Spleen (tissue), 11 donors: ENCODE measurements at regions not wholly inside any gene's neighbourhood (a gene's known extent, or its start where the extent isn't known, plus 50 kb on each side); places are given as distances from the start of the nearest gene placed in this dataset.

Experiments used
- DNase-seq: peaks from one replicate; pipeline ENCODE4 v3.0.0-alpha.2; 2020
- H3K27ac ChIP-seq, 8 donors: fragments of 200-600 bp; sonication (generic) in 7 of 8; 1 replicate in 4 of 8; 2 replicates in 4 of 8; pipeline versions ENCODE4 v1.5.0 to v1.8.0; 2016 to 2021; ENCODE audit warnings: inconsistent platforms in 4 of 8, mild to moderate bottlenecking in 4 of 8, moderate library complexity in 1 of 8
- H3K27me3 ChIP-seq, 7 donors: fragments of 200-600 bp; sonication (generic) in 6 of 7; replicated peaks in 1 of 7; 1 replicate in 4 of 7; 2 replicates in 3 of 7; pipeline versions ENCODE4 v1.5.0 to v1.8.0; 2016 to 2021; ENCODE audit warnings: inconsistent platforms in 3 of 7, mild to moderate bottlenecking in 1 of 7
- H3K36me3 ChIP-seq, 6 donors: fragments of 200-600 bp; sonication (generic) in 5 of 6; 1 replicate in 4 of 6; 2 replicates in 2 of 6; pipeline versions ENCODE4 v1.5.0 to v1.8.0; 2016 to 2021; ENCODE audit warnings: inconsistent platforms in 2 of 6
- H3K4me1 ChIP-seq, 6 donors: fragments of 200-600 bp; sonication (generic) in 5 of 6; 1 replicate in 3 of 6; 2 replicates in 3 of 6; pipeline versions ENCODE4 v1.5.0 to v1.8.0; 2016 to 2021; ENCODE audit warnings: inconsistent platforms in 3 of 6
- H3K4me3 ChIP-seq, 8 donors: fragments of 200-600 bp; sonication (generic) in 7 of 8; 1 replicate in 4 of 8; 2 replicates in 4 of 8; pipeline versions ENCODE4 v1.5.0 to v1.8.0; 2016 to 2021; ENCODE audit warnings: inconsistent platforms in 4 of 8, mild to moderate bottlenecking in 4 of 8, moderate library complexity in 2 of 8
- H3K9me3 ChIP-seq, 8 donors: fragments of 200-600 bp; sonication (generic) in 7 of 8; 1 replicate in 4 of 8; 2 replicates in 4 of 8; pipeline versions ENCODE4 v1.5.0 to v1.8.0; 2016 to 2021; ENCODE audit warnings: inconsistent platforms in 4 of 8
- CTCF ChIP-seq, 11 experiments: fragments of 200-600 bp in 7 of 11; fragments of 450-650 bp in 4 of 11; sonication (generic) in 4 of 11; IDR thresholded peaks in 8 of 11; conservative IDR thresholded peaks in 3 of 11; 1 replicate in 7 of 11; 2 replicates in 4 of 11; pipeline versions ENCODE4 v1.4.0 to v1.8.0; 2016 to 2021; ENCODE audit warnings: antibody characterized with exemption in 11 of 11, inconsistent platforms in 4 of 11, mild to moderate bottlenecking in 1 of 11
- POLR2A ChIP-seq, 3 donors: fragments of 450-650 bp; IDR thresholded peaks; one replicate each; pipeline ENCODE4 v1.5.1; 2017; ENCODE audit warnings: antibody characterized with exemption in 3 of 3, mild to moderate bottlenecking in 1 of 3
- POLR2AphosphoS5 ChIP-seq, 3 donors: sonication (generic); formaldehyde crosslinking; IDR thresholded peaks; one replicate each; pipeline ENCODE4 v1.5.1; 2017; ENCODE audit warnings: antibody characterized with exemption in 3 of 3
- WGBS, 5 donors: extraction: QIAGEN DNeasy Blood & Tissue Kit in 3 of 5; methylation state at CpG; one replicate each; pipeline versions ENCODE4 v1.1.5 to v1.1.7; 2013 to 2018; 5-methylcytosine and 5-hydroxymethylcytosine counted together
- intact Hi-C: fragments of 100-400 bp; cut with DNase I; formaldehyde crosslinking; loops from one replicate; pipeline ENCODE4 v1.15.0; 2023; ENCODE audit warnings: low total_unique reads
- donor health status: healthy with polysubstance abuse.
- donor health status: DM: no; HTN: no; CAD: no; lungs with moderate emphysema.
- donor health status: DM: no; HTN: no; CAD: no.
- donor health status: Bipolar disorder and iron deficiency.
- donor health status: healthy.
- donor health status: DM: no; HTN: no; CAD: no.
- donor health status: DM: yes; HTN: yes; CAD: no.

- Histone ChIP-seq H3K9me3 (peaks cover 0 to 9% (median 1%) of the 10 kb centered on the region in 8 donors), H3K36me3 (no peaks in the 10 kb centered on the region), H3K4me3 (no peak overlapping the region), H3K27ac (no peak overlapping the region), H3K4me1 (no peaks in the 10 kb centered on the region), H3K27me3 (no peaks in the 10 kb centered on the region)
- intact Hi-C loops = no loop called here
- no peak for DNase-seq
- TF ChIP-seq POLR2AphosphoS5 (IDR thresholded peaks at IDR 0.05) (no peak), POLR2A (IDR thresholded peaks at IDR 0.05) (no peak), CTCF (IDR thresholded peaks at IDR 0.05 in 8 of 11, conservative IDR thresholded peaks at IDR 0.05 in 3 of 11) (no peak)
Observed at GRCh38 chr2:189249171-189249570, 69.6 kb upstream of the COL5A2 start.

GRCh38 chr2:189249901-189250300 is 70.3 kb upstream of the COL5A2 start:
- intact Hi-C loops = no loop called here
- H3K27me3 ChIP-seq = no peaks in the 10 kb centered on the region
- DNase-seq = no peak
- TF ChIP-seq POLR2AphosphoS5 (IDR thresholded peaks at IDR 0.05) (no peak), POLR2A (IDR thresholded peaks at IDR 0.05) (no peak), CTCF (IDR thresholded peaks at IDR 0.05 in 8 of 11, conservative IDR thresholded peaks at IDR 0.05 in 3 of 11) (no peak)
- no peaks in the 10 kb centered on the region for H3K36me3 ChIP-seq
- no peak overlapping the region for H3K4me3 ChIP-seq
- no peak overlapping the region for H3K27ac ChIP-seq
- peaks cover 0 to 3% (median 0%) of the 10 kb centered on the region in 8 donors for H3K9me3 ChIP-seq
- H3K4me1 ChIP-seq = no peaks in the 10 kb centered on the region
- WGBS, 5 donors = 91 to 97% (median 94%) methylated on average over 5 of the region's 5 CpGs

- TF ChIP-seq CTCF (IDR thresholded peaks at IDR 0.05 in 8 of 11, conservative IDR thresholded peaks at IDR 0.05 in 3 of 11) (no peak), POLR2A (IDR thresholded peaks at IDR 0.05) (no peak), POLR2AphosphoS5 (IDR thresholded peaks at IDR 0.05) (no peak)
- WGBS, 5 donors = 77 to 85% (median 80%) methylated on average over 6 of the region's 6 CpGs
- no peaks in the 10 kb centered on the region for H3K27me3 ChIP-seq
- no peaks in the 10 kb centered on the region for H3K9me3 ChIP-seq
- H3K4me3 ChIP-seq = no peak overlapping the region
- DNase-seq = no peak
- H3K4me1 ChIP-seq = no peaks in the 10 kb centered on the region
- no peak overlapping the region for H3K27ac ChIP-seq
- intact Hi-C loops = no loop called here
- no peaks in the 10 kb centered on the region for H3K36me3 ChIP-seq
Observed at GRCh38 chr2:189252991-189253675, 73.6 kb upstream of the COL5A2 start.

GRCh38 chr2:189253836-189254235 is 74.3 kb upstream of the COL5A2 start:
- Histone ChIP-seq H3K27me3 (no peaks in the 10 kb centered on the region), H3K9me3 (no peaks in the 10 kb centered on the region), H3K36me3 (no peaks in the 10 kb centered on the region), H3K27ac (no peak overlapping the region), H3K4me1 (no peaks in the 10 kb centered on the region), H3K4me3 (no peak overlapping the region)
- TF ChIP-seq CTCF (IDR thresholded peaks at IDR 0.05 in 8 of 11, conservative IDR thresholded peaks at IDR 0.05 in 3 of 11) (no peak), POLR2A (IDR thresholded peaks at IDR 0.05) (no peak), POLR2AphosphoS5 (IDR thresholded peaks at IDR 0.05) (no peak)
- DNase-seq = no peak
- intact Hi-C loops = no loop called here
